ENCODE measurements at regions not wholly inside any gene's neighbourhood (a gene's known extent, or its start where the extent isn't known, plus 50 kb on each side); places are given as distances from the start of the nearest gene placed in this dataset.
"Not testable (repeated sequence)": the region's sequence is repeated elsewhere in the genome, so short reads cannot be mapped to it uniquely, and the experiment has no call there.

GRCh38 chr15:20340931-20341661 lies 200.5 kb downstream of the GOLGA6L6 start:
- WGBS, 2 donors: 63 to 71% methylated on average over 7 of the region's 7 CpGs
- H3K9me3 ChIP-seq: peaks cover 0 to 46% (median 4%) of the 10 kb centered on the region in 4 donors
- no peak overlapping the region for H3K27ac ChIP-seq
- no peaks in the 10 kb centered on the region for H3K27me3 ChIP-seq
- no peak overlapping the region for H3K4me3 ChIP-seq
- H3K36me3 ChIP-seq: no peaks in the 10 kb centered on the region
- no peak for DNase-seq (ENCODE audit: low spot score in 2 of 2)
- no peak for TF ChIP-seq CTCF (IDR thresholded peaks at IDR 0.05)
- no peak for TF ChIP-seq POLR2A (IDR thresholded peaks at IDR 0.05)
- no peak for TF ChIP-seq EP300 (IDR thresholded peaks at IDR 0.05)
- no peaks in the 10 kb centered on the region for H3K4me1 ChIP-seq

GRCh38 chr15:20340331-20340811 lies 201.2 kb downstream of the GOLGA6L6 start:
- Histone ChIP-seq H3K27me3 (no peaks in the 10 kb centered on the region), H3K4me3 (no peak overlapping the region), H3K36me3 (no peaks in the 10 kb centered on the region), H3K27ac (no peak overlapping the region), H3K4me1 (no peaks in the 10 kb centered on the region), H3K9me3 (peaks cover 0 to 45% (median 4%) of the 10 kb centered on the region in 4 donors)
- WGBS, 2 donors: 67 to 77% methylated on average over 9 of the region's 9 CpGs
- TF ChIP-seq CTCF (IDR thresholded peaks at IDR 0.05) (no peak), POLR2A (IDR thresholded peaks at IDR 0.05) (no peak), EP300 (IDR thresholded peaks at IDR 0.05) (no peak)
- no peak for DNase-seq (ENCODE audit: low spot score in 2 of 2)

GRCh38 chr15:20339086-20339791 lies 202.4 kb downstream of the GOLGA6L6 start:
- H3K36me3 ChIP-seq; H3K27ac ChIP-seq; DNase-seq (ENCODE audit: low spot score in 2 of 2); H3K4me1 ChIP-seq; H3K4me3 ChIP-seq; H3K27me3 ChIP-seq: not testable (repeated sequence)
- H3K9me3 ChIP-seq: peaks cover 0 to 37% (median 4%) of the 10 kb centered on the region in 4 donors
- 73 to 76% methylated on average over 16 to 17 of the region's 17 CpGs for WGBS, 2 donors

- WGBS, 2 donors: 85 to 90% methylated on average over 13 of the region's 13 CpGs
- H3K4me1 ChIP-seq; DNase-seq (ENCODE audit: low spot score in 2 of 2): not testable (repeated sequence)
Observed at GRCh38 chr15:20338671-20339070, 202.9 kb downstream of the GOLGA6L6 start.

GRCh38 chr15:20337238-20337637 lies 204.4 kb downstream of the GOLGA6L6 start:
- peaks cover 0 to 28% (median 3%) of the 10 kb centered on the region in 4 donors for H3K9me3 ChIP-seq
- H3K4me3 ChIP-seq; H3K27ac ChIP-seq; H3K36me3 ChIP-seq; DNase-seq (ENCODE audit: low spot score in 2 of 2); H3K27me3 ChIP-seq; H3K4me1 ChIP-seq: not testable (repeated sequence)
- WGBS, 2 donors: 87 to 88% methylated on average over 5 of the region's 5 CpGs

More at GRCh38 chr15:20338671-20339070, 202.9 kb downstream of the GOLGA6L6 start:
- not testable (repeated sequence) for H3K4me3 ChIP-seq, H3K27me3 ChIP-seq, H3K27ac ChIP-seq, H3K36me3 ChIP-seq
- H3K9me3 ChIP-seq: peaks cover 0 to 31% (median 3%) of the 10 kb centered on the region in 4 donors

- not testable (repeated sequence) for H3K27ac ChIP-seq; H3K4me3 ChIP-seq; DNase-seq (ENCODE audit: low spot score in 2 of 2); H3K9me3 ChIP-seq; H3K4me1 ChIP-seq; H3K36me3 ChIP-seq; H3K27me3 ChIP-seq
- WGBS, 2 donors: 90 to 91% methylated on average over 6 of the region's 6 CpGs
Observed at GRCh38 chr15:20334451-20334850, 207.1 kb downstream of the GOLGA6L6 start.

- H3K36me3 ChIP-seq; H3K27me3 ChIP-seq; H3K4me3 ChIP-seq; DNase-seq (ENCODE audit: low spot score in 2 of 2); H3K4me1 ChIP-seq; H3K27ac ChIP-seq; H3K9me3 ChIP-seq: not testable (repeated sequence)
- WGBS, 2 donors: 92% methylated on average over 3 of the region's 4 CpGs; no CpG with 5 or more reads in 1 of the 2 donors
Observed at GRCh38 chr15:20325751-20326150, 215.8 kb downstream of the GOLGA6L6 start.

GRCh38 chr15:20317132-20317531 lies 224.5 kb downstream of the GOLGA6L6 start:
- 53 to 54% methylated on average over 2 of the region's 2 CpGs for WGBS, 2 donors
- not testable (repeated sequence) for DNase-seq (ENCODE audit: low spot score in 2 of 2)

GRCh38 chr15:20311014-20311680 lies 230.5 kb downstream of the GOLGA6L6 start:
- not testable (repeated sequence) for H3K36me3 ChIP-seq; DNase-seq (ENCODE audit: low spot score in 2 of 2); H3K9me3 ChIP-seq; H3K4me3 ChIP-seq; H3K27ac ChIP-seq; H3K27me3 ChIP-seq; H3K4me1 ChIP-seq
- WGBS, 2 donors: 85 to 90% methylated on average over 20 to 23 of the region's 23 CpGs

More at GRCh38 chr15:20317132-20317531, 224.5 kb downstream of the GOLGA6L6 start:
- H3K4me1 ChIP-seq, H3K4me3 ChIP-seq, H3K27me3 ChIP-seq, H3K36me3 ChIP-seq, H3K9me3 ChIP-seq, H3K27ac ChIP-seq: not testable (repeated sequence)
